Prostate gland (tissue), 2 donors: ENCODE measurements at regions not wholly inside any gene's neighbourhood (a gene's known extent, or its start where the extent isn't known, plus 50 kb on each side); places are given as distances from the start of the nearest gene placed in this dataset.

Experiments used
- DNase-seq: peaks from one replicate; pipeline ENCODE4 v3.0.0-alpha.2; 2019; ENCODE audit warnings: low spot score
- H3K27ac ChIP-seq, 2 donors: fragments of 200-600 bp; sonication (generic); 2 replicates each; pipeline ENCODE4 v1.5.1; 2017 to 2019
- H3K27me3 ChIP-seq: fragments of 200-600 bp; sonication (generic); replicated peaks from 2 replicates; pipeline ENCODE4 v1.5.1; 2019; ENCODE audit not compliant: insufficient read depth
- H3K36me3 ChIP-seq, 2 donors: fragments of 200-600 bp; sonication (generic); 1 replicate in 1 of 2; 2 replicates in 1 of 2; pipeline versions ENCODE4 v1.5.1 to v1.8.1; 2017 to 2019
- H3K4me1 ChIP-seq: fragments of 200-600 bp; sonication (generic); replicated peaks from 2 replicates; pipeline ENCODE4 v1.5.1; 2019
- H3K4me3 ChIP-seq, 2 donors: fragments of 200-600 bp; sonication (generic); 2 replicates each; pipeline ENCODE4 v1.5.1; 2017 to 2019
- H3K9me3 ChIP-seq: fragments of 200-600 bp; sonication (generic); 2 replicates; pipeline ENCODE4 v1.5.1; 2017
- POLR2A ChIP-seq: fragments of 450-650 bp; IDR thresholded peaks from one replicate; pipeline ENCODE4 v1.6.1; 2016; ENCODE audit warnings: antibody characterized with exemption, mild to moderate bottlenecking
- POLR2AphosphoS5 ChIP-seq: sonication (generic); formaldehyde crosslinking; IDR thresholded peaks from one replicate; pipeline ENCODE4 v1.6.1; 2017; ENCODE audit warnings: antibody characterized with exemption
- WGBS: methylation state at CpG from one replicate; pipeline ENCODE4 v1.1.5; 2018; 5-methylcytosine and 5-hydroxymethylcytosine counted together
- intact Hi-C: fragments of 100-400 bp; cut with DNase I; formaldehyde crosslinking; loops from one replicate; pipeline ENCODE4 v1.14.2; 2022
- TF ChIP-seq, protein P1 (sequence below), 4 experiments: fragments of 200-600 bp in 2 of 4; fragments of 450-650 bp in 2 of 4; sonication (generic) in 2 of 4; IDR thresholded peaks; 1 replicate in 3 of 4; 2 replicates in 1 of 4; pipeline ENCODE4 v1.5.1; 2016 to 2019; ENCODE audit warnings: antibody characterized with exemption in 4 of 4, mild to moderate bottlenecking in 2 of 4, moderate library complexity in 2 of 4

DNA sequence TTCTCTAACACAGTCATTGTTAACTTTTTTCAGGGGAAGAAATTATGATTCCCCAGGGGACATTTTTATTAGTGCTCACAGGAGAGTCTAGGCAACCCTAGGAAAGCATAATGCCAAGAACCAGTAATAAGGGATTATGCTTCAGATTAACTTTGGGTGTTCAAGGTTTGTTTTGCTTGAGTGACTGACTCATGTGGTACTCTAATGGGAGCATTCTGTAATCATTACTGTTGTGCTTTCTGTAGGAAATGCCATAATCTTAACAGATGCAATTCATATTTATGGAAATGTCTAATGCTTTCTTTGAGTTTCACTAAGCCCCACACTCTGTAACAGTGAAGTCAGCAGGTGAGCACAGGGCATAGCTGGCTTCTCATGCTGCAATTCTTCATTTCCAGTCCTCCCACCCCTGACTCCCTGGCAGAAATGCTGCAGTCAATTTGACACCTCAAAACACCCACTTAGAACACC is 263.4 kb upstream of the MAN1A1 start:
- H3K27me3 ChIP-seq: no peaks in the 10 kb centered on the region
- TF ChIP-seq, protein P1, sequence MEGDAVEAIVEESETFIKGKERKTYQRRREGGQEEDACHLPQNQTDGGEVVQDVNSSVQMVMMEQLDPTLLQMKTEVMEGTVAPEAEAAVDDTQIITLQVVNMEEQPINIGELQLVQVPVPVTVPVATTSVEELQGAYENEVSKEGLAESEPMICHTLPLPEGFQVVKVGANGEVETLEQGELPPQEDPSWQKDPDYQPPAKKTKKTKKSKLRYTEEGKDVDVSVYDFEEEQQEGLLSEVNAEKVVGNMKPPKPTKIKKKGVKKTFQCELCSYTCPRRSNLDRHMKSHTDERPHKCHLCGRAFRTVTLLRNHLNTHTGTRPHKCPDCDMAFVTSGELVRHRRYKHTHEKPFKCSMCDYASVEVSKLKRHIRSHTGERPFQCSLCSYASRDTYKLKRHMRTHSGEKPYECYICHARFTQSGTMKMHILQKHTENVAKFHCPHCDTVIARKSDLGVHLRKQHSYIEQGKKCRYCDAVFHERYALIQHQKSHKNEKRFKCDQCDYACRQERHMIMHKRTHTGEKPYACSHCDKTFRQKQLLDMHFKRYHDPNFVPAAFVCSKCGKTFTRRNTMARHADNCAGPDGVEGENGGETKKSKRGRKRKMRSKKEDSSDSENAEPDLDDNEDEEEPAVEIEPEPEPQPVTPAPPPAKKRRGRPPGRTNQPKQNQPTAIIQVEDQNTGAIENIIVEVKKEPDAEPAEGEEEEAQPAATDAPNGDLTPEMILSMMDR (IDR thresholded peaks at IDR 0.05): no peak
- TF ChIP-seq POLR2A (no peak), POLR2AphosphoS5 (no peak)
- H3K4me3 ChIP-seq: no peak overlapping the region
- DNase-seq: no peak
- H3K36me3 ChIP-seq: no peaks in the 10 kb centered on the region
- intact Hi-C loops: no loop called here
- no peaks in the 10 kb centered on the region for H3K9me3 ChIP-seq
- no peaks in the 10 kb centered on the region for H3K4me1 ChIP-seq
- H3K27ac ChIP-seq: no peak overlapping the region

DNA sequence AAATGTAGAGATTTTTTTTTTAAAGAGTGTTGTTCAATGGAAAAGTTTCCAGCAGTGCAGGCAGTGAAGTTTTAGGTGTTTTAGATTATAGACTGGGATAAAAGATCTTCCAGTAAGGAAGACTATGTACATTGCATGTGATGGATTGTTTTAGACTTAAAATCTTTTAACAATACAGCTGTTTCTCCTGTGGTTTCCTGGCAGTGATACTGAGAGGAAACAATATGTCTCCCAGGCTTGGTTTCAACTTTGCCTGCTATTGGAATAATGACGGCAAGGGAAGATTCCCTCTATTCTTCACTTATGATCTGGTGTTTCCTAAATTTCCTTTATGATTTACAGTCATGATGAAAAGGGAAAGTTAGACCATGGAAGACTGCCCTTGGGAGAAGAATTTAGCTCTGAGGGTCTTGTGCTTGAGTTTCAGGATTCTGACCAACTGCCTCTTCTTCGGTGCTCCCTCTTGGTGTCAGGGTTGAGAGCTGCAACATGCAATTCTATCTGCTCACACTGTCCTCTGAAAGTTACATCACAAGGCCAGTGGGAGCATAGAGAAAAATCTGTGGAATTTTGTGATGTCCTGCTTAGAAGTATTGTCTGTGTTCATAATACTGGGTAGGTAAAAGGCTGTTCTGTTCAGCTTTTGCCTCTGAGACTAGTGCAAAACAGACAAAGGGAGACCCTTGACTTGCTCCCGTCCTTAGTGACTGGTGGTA is 262.8 kb upstream of the MAN1A1 start:
- H3K27me3 ChIP-seq: no peaks in the 10 kb centered on the region
- intact Hi-C loops: no loop called here
- TF ChIP-seq, protein P1 (IDR thresholded peaks at IDR 0.05): no peak
- TF ChIP-seq POLR2A: no peak
- TF ChIP-seq POLR2AphosphoS5: no peak
- WGBS: 52% methylated on average over 3 of the region's 3 CpGs
- no peaks in the 10 kb centered on the region for H3K9me3 ChIP-seq
- no peak for DNase-seq
- H3K27ac ChIP-seq: no peak overlapping the region
- H3K36me3 ChIP-seq: no peaks in the 10 kb centered on the region
- no peak overlapping the region for H3K4me3 ChIP-seq
- no peaks in the 10 kb centered on the region for H3K4me1 ChIP-seq

DNA sequence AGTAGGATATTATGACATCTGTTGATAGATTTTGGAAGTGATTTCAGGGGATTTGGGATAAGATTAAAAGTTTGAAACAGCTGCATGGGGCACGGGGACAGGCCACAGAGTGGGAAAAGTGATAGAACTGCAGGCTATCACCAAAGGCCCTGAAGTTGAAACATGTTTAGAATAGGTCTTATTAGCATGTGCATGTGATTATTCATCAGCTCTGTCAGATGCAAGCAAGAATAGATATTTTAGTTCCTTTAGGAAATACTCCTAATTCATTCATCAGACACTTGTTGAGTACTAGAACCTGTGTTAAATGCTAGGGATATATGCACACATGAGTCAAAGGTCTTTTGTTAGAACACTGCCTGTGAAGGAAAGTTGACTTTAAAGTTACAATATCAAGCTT is 261.2 kb upstream of the MAN1A1 start:
- H3K9me3 ChIP-seq: no peaks in the 10 kb centered on the region
- TF ChIP-seq POLR2AphosphoS5 (no peak), POLR2A (no peak)
- TF ChIP-seq, protein P1 (IDR thresholded peaks at IDR 0.05): no peak
- WGBS: 96% methylated on average over 1 of the region's 1 CpG
- no peak overlapping the region for H3K4me3 ChIP-seq
- no peaks in the 10 kb centered on the region for H3K4me1 ChIP-seq
- no peaks in the 10 kb centered on the region for H3K27me3 ChIP-seq
- no peak for DNase-seq
- no peaks in the 10 kb centered on the region for H3K36me3 ChIP-seq
- intact Hi-C loops: no loop called here
- no peak overlapping the region for H3K27ac ChIP-seq

DNA sequence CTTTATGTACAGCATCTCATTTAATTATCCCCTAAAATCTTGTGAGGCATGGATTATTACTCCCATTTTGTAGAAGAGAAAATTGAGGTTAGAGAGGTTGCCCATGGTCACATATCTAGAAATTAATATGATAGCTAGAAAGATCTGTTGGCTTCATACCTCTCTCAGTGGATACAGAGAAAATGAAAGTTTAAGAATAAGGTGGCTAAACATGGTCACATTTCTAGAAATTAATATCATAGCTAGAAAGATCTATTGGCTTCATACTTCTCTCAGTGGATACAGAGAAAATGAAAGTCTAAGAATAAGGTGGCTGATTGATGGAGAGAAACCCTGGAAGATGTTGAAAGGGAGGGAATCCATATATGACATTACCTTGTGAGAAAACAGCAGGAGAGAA is 260.7 kb upstream of the MAN1A1 start:
- intact Hi-C loops: no loop called here
- Histone ChIP-seq H3K36me3 (no peaks in the 10 kb centered on the region), H3K27me3 (no peaks in the 10 kb centered on the region), H3K9me3 (no peaks in the 10 kb centered on the region), H3K4me1 (no peaks in the 10 kb centered on the region), H3K27ac (no peak overlapping the region), H3K4me3 (no peak overlapping the region)
- TF ChIP-seq, protein P1 (IDR thresholded peaks at IDR 0.05): no peak
- TF ChIP-seq POLR2A: no peak
- no peak for TF ChIP-seq POLR2AphosphoS5
- no peak for DNase-seq

DNA sequence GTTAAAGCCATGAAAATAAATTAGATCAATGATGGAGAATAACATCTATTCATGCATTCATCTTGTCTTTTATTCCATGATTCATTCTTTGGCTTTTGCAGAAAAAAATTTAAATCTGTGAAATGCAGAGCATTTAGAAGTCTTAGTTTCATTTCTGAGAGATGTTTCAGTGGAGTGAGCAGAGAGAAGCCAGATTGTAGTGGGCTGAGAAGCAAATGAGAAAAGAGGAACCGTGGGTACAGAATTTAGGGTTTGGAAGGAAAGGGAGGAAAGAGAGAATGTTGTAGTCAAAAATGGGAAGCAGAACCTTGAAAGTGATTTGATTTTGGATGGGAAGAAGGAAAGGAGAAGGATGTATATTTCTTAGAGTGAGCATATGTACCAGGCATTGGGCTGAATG is 260.3 kb upstream of the MAN1A1 start:
- Histone ChIP-seq H3K4me1 (no peaks in the 10 kb centered on the region), H3K36me3 (no peaks in the 10 kb centered on the region), H3K4me3 (no peak overlapping the region), H3K9me3 (no peaks in the 10 kb centered on the region), H3K27ac (no peak overlapping the region), H3K27me3 (no peaks in the 10 kb centered on the region)
- WGBS: 93% methylated on average over 1 of the region's 1 CpG
- intact Hi-C loops: no loop called here
- no peak for TF ChIP-seq POLR2A
- no peak for TF ChIP-seq POLR2AphosphoS5
- TF ChIP-seq, protein P1 (IDR thresholded peaks at IDR 0.05): no peak
- DNase-seq: no peak
